ENCODE measurements at regions not wholly inside any gene's neighbourhood (a gene's known extent, or its start where the extent isn't known, plus 50 kb on each side); places are given as distances from the start of the nearest gene placed in this dataset.

- TF ChIP-seq CTCF (IDR thresholded peaks at IDR 0.05; ENCODE audit: low read length) = no peak
- TF ChIP-seq EZH2 (optimal IDR thresholded peaks at IDR 0.05; ENCODE audit: low read depth, low read length) = no peak
These were observed 52.3 kb upstream of the ABCC9 start for GRCh38 chr12:21993438-21993981.

Measured in MM.1S (cell line).